ENCODE measurements at regions not wholly inside any gene's neighbourhood (a gene's known extent, or its start where the extent isn't known, plus 50 kb on each side); places are given as distances from the start of the nearest gene placed in this dataset.

GRCh38 chr15:46682969-46683791 lies 1034.1 kb upstream of the SEMA6D start:
- TF ChIP-seq CTCF (IDR thresholded peaks at IDR 0.05) (no peak), EP300 (IDR thresholded peaks at IDR 0.05) (no peak), POLR2A (IDR thresholded peaks at IDR 0.05) (no peak)
